ENCODE measurements at regions not wholly inside any gene's neighbourhood (a gene's known extent, or its start where the extent isn't known, plus 50 kb on each side); places are given as distances from the start of the nearest gene placed in this dataset.

DNA sequence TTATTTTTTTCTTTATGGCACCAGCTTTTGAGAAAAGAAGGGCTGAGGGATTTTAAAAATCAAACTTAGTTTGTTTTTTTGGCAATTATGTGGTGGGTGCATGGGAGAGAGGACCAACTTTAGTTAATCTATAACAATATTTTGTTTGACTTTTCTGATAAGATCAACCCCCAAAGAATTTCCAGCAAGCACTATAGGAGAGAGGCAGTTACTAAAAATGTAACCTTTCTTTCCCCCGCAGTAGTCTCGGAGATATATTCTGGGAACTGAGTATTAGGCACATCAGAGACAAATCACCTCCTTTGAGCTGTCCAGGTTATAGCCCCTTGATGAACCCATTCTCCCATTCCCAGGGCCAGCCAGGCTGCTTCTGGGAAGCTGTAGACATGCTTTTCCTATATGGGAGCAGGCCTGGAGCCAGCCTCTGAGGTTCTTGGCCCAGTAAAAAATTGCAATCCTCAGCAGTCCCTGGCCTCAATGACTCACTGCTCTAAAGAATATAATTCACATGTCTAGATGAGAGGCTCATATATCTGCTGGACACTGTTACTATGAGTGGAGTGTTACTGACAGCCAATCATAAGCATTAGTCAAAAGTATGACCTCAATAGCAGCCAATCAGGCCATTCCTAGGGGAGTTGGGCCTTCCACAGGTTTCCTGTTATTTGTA, 138.3 kb upstream of the AGBL1 start:
- peak; percentile 24 for DNase-seq (ENCODE audit: low spot score)

DNA sequence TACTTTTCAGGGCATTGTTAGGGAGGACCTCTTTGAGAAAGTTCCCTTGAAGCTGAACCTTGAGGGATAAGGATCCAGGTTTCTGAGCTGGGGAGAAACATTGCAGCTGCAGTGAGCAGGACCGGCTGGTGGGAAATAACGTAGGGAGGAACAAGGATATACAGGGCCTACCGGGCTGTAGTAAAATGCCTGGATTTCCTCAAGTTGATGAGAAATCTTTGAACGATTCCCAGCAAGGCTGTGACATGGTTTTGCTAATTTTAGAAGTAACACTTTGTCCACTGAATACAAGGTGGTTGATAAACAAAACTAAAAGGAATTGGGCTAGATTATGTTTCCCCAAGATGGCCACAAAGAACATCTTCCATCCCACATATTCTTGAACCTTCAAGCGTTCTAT, 137.0 kb upstream of the AGBL1 start:
- no peak for DNase-seq (ENCODE audit: low spot score)

DNA sequence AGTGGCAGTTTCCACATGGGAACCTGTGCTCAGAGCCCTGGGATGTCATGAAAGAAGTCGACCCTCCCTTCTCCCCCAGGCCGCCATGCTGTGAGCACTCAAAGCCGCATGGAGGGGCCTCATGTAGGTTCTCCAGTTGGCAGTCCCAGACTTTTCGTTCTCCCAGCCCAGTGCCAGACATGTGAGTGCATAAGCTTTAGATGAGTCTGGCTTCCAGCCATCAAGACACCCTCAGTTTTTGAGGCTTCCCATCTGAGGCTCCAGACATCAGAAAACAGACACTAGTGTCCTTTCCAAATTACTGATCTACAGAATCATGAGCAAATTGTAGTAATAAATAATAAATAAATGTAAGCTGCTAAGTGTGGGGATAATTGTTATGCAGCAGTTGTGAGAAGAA, 136.5 kb upstream of the AGBL1 start:
- no peak for DNase-seq (ENCODE audit: low spot score)

DNA sequence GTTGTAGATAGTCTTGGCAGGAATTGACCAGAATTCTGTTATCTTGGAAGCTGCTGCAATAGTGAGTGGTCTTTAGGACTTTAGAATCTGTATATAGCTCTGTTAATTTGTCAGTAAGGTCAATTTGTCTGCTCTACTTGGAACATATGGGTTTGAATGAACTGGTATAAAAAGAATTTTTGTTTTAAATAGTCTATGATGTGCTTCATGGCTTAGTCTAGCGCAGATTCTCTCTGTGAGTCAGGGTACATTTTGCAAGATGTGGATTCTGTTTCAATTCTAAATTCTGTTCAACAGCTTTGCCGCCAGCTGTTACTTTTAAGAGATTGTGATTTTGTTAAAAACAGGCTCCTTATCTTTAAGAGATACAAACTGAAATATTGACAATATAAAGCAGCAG, 135.9 kb upstream of the AGBL1 start:
- no peak for DNase-seq (ENCODE audit: low spot score)

DNA sequence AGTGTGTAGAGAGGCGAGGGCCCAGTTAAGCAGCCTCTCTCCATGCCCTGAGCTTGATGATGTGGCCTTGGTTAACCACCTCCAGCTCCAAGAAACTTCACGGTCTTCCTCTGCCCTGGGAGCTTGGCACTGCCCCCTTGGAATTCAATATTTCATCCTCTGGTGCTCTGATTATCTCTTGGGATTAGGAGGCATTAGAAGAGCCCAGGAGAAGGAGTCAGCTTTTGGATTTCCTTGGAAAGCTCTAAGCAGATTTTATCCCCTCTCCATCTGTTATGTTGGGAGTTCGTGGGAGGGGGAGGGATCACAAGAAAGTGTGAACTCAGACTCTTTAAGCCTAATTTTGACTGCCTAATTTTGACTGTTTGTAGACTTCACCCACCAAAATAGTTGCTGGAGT, 132.7 kb upstream of the AGBL1 start:
- no peak for DNase-seq (ENCODE audit: low spot score)

DNA sequence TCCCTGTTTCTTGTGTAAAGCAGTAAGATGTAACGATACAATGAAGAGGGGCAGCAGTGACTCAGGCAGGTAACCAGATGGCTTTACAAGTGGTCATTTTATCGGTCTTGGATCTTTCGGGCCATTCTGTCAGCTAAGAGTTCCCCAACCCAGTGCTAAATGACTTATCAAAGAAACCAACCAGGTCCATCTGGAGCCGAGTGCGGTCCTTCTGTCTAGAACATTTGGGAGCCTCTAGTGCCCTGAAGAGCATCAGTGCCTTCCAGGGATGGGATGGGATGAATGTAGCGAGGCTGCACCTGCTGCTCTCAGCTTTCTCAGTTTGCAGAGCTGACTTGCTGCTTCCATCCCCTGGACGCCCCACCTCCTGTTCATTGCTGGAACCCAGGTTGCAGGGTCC, 131.7 kb upstream of the AGBL1 start:
- no peak for DNase-seq (ENCODE audit: low spot score)

DNA sequence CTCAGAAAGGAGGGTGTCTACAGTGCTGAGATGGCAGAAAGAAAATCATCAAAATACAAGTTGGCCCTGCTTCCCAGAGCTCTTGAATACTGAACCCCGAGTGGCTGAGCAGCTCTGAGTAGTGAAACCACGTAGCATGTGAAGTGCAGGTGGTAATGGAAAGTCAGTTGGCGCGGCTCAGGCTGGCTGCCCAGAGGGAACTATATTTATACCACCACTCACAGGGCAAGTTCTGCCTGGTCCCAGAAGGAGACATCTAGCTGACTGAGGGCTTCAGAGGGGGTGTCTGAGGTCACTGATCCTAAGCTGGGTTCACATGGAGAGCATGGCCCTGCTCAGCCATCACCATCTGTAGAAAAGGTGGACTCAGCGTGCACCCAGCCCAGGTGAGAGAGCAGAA, 129.6 kb upstream of the AGBL1 start:
- DNase-seq (ENCODE audit: low spot score), result no peak

DNA sequence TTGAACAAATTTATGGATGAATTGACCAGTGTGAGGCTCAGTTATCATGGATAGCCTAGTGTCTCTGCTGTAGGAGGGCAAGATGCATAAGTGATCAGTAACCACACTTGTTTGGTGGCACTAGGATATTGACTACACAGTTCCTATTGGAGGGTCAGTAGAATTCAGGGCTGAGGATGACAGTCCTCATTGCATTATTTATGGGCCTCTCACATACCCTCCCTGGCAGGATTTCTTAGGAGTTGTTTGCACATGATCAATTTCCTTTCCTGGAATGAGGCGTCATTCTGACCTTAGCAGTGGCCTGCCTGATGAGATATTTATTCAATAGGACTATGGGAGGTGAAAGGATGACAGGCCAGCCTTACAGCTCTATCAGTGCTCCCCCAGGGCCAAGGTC, 125.1 kb upstream of the AGBL1 start:
- no peak for DNase-seq (ENCODE audit: low spot score)

DNA sequence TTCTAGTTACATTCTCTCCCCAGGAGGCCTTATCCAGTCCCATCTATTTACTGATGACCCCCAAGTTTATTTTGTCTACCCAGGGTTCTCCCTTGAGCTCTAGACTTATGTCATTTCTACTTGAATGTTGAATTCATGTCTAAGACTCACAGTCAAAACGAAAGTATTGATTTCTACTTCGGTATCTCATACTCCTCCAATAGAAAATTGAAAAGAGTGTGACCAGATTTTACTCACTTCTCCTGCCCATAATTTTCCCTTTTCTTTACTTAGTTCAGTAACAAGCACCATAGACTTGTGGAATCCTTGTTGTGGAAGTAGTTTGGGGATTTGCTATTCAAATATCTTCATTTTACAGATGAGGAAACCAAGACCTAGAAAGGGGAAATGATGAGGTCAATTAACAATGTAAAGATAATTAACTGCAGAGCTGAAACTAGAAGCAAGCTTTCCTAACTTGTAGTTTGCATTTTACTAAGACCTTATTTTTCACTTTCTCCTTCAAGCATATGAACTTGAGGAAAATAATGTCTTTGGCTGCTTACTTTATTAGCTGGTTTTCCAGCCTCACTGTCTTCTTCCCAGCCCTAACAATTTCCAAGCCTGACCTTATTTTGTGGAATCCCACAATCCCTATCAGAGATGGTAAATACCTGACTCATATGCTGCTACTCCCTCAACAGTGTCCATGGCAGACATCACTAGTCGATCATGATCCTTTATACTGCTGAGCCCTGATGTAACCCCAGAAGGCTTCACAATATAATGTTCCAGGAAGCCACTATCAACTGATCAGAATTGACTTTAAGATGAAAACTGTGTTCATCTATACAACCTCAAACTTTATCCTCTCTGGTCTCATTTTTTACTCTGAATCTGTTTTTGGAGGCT, 123.9 kb upstream of the AGBL1 start:
- DNase-seq (ENCODE audit: low spot score), result no peak

DNA sequence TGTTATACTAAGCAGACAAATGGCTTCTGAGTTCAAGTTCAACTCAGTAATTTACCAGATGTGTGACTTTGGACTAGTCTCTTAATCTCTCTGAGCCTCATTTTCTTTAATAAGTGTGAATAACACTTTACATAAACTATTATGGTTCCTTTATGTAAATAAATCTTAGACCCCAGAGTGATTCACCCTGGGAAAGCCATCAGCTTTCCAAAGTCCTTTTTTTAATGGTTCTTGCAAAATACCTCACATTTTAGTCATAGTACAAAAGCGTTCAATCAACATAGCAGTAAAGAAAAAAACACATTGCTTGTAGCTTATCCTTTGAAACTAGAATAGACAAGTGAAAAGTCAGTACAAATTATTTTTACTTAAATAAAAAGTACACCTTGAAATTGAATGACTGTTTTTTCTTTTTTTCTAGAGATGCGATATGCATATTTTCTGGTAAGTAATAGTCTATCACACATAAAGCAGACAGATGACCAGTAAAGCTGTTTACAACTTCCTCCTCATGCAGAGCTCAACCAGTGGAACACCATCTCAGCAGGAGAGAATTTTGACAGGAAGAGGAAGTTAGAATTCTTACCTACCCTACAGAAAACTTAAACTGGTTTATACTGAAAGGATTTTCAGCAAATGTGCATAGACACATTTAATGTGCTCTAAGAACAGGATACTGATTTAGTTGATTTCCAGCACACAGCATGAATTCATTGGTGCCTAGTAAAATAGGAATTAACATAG, 123.0 kb upstream of the AGBL1 start:
- no peak for DNase-seq (ENCODE audit: low spot score)

DNA sequence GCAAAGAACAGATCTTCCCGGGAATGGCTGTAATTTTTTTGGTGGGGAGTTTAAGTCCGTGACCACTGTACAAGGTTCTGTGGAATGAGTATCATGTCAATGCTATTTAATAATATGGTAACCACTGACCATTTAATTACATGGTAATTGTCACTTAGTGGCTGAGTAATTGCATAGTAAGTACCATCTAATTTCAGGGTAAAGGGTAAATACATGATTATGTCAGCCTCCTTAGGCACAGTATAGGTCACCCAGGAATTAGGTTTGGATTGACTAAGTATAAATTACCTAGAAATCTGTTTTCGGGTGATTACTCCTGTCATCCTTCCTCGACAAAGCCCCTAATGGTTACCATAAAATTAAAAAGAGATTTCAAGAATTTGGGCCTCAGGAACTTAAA, 120.1 kb upstream of the AGBL1 start:
- no peak for DNase-seq (ENCODE audit: low spot score)

DNA sequence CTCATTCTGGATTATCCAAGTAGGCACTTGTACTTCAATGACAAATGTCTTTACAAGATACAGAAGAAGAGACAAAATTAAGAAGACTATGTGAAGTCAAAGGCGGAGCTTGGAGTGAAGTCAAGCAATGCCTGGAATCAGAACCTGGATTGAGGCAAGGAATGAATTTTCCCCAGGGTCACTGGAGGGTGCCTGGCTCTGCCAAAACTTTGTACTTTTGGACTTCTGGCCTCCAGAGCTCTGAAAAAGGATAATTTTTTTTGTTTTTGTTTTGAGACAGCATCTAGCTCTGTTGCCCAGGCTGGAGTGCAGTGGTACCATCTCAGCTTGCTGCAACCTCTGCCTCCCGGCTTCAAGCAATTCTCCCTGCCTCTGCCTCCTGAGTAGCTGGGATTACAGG, 119.3 kb upstream of the AGBL1 start:
- DNase-seq (ENCODE audit: low spot score), result no peak

DNA sequence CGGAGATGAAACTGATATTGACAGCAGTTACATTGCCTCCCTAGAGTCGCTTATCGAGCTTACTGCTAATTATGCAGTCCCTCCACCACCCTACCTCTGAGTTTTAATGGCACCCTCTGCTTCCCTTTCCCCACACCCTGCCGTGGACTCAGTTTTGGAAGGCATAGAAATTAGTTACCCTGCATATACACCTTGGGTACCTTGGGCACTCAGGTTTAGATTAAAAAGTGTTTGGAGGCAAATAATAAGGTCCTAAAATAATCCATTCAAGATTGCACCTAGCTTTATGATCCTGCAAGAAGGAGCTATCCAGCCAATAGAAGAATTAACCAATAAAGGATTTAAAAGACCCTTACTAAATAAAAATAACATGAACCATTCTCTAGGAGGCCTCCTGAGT, 117.8 kb upstream of the AGBL1 start:
- DNase-seq (ENCODE audit: low spot score), result no peak

DNA sequence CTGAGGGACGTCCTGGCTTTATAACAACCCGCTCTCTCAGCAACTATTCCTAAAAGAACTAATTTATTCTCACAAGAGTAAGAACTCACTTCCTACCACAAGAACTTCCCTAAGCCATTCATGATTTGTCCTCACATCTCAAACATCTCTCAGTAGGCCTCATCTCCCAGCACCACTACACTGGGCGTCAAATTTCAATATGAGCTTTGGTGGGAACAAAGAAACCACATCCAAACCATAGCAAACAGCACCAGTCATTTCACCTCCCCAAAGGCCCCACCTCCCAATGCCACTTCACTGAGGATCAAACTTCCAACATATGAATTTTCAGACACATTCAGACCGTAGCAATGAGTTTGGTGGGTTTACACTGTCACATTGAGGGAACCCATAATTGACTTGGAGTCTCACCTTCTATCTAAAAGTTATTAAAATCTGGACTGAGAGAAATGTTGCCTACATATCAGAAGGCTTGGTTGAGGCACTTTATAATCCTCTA, 116.4 kb upstream of the AGBL1 start:
- DNase-seq (ENCODE audit: low spot score), result no peak

DNA sequence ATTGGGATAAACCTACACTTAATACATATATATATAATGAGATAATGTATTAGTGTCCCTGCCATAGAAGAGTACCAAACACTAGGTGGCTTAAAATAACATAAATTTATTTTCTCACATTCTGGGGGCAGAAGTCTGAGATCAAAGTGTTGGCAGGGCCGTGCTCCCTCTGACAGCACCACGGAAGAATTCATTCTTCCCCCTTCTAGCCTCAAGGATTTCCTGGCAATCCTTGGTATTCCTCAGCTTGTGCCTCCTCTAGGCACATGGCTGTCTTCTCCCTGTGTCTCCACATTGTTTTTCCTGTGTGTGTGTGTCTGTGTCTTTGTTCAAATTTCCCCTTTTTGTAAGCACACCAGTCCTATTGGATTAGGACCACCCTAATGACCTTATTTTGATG, 115.2 kb upstream of the AGBL1 start:
- no peak for DNase-seq (ENCODE audit: low spot score)

DNA sequence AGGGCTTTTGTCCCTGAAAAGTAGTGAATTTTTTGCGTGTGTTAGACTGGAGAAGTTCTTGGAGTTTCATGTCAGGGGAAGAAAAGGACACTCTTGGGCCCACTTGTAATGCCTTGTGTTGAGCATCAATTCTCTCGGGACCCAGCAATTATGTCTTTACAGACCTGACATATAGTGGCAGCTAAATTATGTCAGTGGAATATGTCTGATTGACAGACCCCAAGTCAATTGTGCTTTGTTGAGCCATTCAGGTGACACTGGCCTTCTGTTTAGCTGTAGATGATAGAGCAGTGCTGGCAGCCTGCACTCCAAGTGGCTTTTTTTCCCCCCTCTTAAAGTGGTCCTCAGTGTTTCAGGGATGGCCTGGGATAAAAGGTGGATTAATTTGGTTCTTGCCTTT, 112.1 kb upstream of the AGBL1 start:
- no peak for DNase-seq (ENCODE audit: low spot score)

DNA sequence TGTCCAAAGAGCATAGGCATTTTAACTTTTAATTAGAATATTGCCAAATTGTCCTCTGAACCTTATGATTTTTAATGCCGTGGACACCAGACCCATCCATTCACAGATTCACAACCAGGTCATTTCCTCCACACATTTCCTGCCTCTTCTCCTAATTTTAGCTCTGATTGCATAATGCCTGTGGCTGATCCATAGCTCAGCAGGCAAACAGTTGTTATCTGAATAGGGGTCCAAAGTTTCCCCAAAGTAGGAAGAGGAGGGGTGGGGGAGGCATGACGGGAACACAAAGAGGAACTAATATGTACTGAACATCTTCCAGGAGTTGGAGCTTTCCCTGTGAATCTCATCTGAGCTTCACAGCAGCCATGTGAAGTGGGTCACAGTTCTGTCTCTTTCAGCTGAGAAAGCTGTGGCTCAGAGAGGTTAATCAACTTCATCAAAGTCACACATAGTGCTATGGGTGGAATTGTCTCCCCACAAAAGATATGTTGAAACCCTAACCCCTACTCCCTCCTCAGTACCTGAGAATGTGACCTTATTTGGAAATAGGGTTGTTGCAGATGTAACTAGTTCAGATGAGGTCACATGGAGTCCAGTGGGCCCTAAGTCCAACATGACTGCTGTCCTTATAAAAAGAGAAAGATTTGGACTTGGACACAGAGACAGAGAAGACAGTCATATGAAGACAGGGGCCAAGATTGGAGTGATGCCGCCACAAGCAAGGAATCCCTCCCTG, 106.7 kb upstream of the AGBL1 start:
- DNase-seq (ENCODE audit: low spot score), result peak; percentile 27

DNA sequence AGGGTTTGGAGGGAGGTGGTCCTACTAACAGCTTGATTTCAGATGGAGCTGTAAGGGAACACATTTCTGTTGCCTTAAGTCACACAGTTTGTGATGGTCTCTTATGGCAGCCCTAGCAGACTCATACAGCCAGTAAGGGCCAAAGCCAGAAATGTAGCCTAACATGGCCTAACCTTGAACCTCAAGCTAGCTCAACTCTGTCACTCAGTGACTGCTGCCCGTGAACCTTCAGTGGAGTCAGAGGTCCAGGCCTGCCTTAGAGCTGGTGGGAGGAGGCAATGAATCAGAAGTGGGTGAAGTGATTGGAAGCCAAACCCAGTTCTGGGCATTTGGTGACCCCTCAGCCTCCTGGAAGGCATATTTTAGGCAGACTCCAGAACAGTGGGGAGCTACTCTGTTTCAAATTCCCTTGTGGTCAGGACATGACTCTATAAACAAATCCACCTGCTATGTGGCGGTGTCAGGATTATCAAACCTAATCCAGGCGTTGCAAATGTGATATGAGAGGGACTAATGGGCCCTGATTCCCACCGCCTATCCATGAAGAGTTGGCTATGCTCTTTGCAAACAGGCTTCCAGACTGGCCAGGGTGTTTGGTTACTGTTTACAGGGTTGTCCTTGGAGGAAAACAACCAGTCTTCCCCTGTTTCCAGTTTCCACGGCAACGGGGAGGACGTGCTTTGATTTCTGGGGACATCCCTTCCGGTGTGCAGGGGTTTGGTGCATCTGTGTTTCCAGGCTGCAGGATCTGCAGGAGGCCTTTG, 105.9 kb upstream of the AGBL1 start:
- no peak for DNase-seq (ENCODE audit: low spot score)

DNA sequence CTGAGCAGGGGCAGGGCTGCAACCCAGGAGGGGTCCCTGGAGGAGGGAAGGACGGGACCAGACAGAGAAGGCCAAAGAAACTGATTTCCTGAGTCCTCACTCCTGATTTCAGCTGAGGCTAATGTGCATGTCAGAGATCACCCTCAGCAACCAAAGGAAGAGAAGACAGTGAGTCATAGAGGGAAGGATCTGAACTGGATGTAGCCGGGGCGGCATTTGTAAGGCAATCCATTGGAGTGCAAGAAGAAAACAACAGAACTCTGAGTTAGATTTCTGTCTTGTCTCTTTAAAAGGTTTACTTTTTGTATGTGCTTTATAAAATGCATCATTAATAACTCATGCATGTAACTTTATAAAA, 105.3 kb upstream of the AGBL1 start:
- DNase-seq (ENCODE audit: low spot score), result no peak

DNA sequence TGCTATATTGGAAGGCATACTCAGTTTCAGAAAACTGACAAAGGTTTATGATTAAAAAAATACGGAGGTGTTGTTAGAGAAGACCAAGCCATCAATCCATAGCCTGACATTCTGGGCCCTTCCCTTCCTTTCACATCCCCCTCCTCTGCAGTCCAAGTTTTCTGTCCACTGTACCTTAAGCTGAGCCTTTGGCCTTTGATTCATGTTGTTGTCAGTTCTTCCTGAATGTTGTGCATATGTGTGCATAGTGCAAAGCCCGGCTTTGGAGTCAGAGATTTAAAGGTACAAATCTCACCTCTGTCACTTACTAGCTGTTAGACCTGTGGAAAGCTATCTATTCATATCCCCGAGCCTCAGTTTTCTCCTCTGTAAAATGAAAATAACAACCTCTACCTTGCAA, 104.9 kb upstream of the AGBL1 start:
- no peak for DNase-seq (ENCODE audit: low spot score)

DNA sequence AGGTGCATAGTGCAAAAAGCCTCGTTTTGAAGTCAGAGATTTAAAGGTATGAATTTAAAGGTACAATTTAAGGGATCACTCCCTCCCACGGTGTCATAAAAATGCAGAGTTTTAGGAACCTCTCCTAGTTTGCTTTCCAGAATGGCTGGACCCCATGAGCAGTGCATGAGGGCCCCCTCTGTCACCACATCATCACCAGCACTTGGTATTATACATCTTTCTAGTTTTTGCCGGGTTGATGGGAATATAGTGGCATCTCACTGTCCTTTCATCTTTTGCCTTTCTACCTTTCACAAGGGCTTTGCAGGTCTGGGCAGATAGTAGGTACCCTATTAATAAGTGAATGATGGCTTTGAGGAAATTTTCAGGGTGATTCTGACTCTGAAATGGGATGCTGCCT, 103.6 kb upstream of the AGBL1 start:
- DNase-seq (ENCODE audit: low spot score), result no peak

DNA sequence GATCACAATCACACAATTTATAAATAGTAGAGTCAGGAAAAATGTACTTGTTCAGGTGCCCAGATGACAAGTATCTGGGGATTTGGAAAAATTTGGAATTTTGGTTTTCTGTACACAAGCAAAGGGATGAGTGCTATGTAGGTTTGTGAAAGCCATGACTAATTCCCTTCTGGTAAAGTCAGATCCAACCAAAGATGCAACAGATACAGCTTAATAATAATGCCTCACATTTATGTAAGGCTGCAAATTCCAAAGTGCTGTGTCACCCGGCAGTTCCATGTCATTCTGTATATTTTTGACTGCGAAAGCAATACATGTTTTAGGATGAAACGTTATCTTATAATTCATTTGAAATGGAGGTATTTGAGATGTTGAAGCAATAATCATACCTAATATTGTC, 102.7 kb upstream of the AGBL1 start:
- no peak for DNase-seq (ENCODE audit: low spot score)
